Neural cell (in vitro differentiated cells): ENCODE measurements at regions not wholly inside any gene's neighbourhood (a gene's known extent, or its start where the extent isn't known, plus 50 kb on each side); places are given as distances from the start of the nearest gene placed in this dataset.
"Not testable (repeated sequence)": the region's sequence is repeated elsewhere in the genome, so short reads cannot be mapped to it uniquely, and the experiment has no call there.

ENCODE experiments used
- H2AFZ ChIP-seq: fragments of 200-600, 300-800 bp; sonication (generic), shearing (Covaris generic); 2 replicates; pipeline ENCODE4 v1.6.0; 2014; ENCODE audit warnings: low read depth, mild to moderate bottlenecking, antibody characterized with exemption, low read length, moderate library complexity
- H3F3A ChIP-seq: fragments of 200-600 bp; shearing (Covaris generic); 2 replicates; pipeline ENCODE4 v1.6.1; 2016; ENCODE audit warnings: mild to moderate bottlenecking, moderate library complexity, mixed read lengths, antibody characterized with exemption, low read length; ENCODE audit not compliant: insufficient read depth, poor library complexity, severe bottlenecking
- H3K27ac ChIP-seq: fragments of 200-600, 300-800 bp; sonication (generic), shearing (Covaris generic); 2 replicates; pipeline ENCODE4 v1.5.1; 2014; ENCODE audit warnings: mild to moderate bottlenecking, low read length, moderate library complexity
- H3K27me3 ChIP-seq: fragments of 300-800, 200-600 bp; sonication (generic), shearing (Covaris generic); 2 replicates; pipeline ENCODE4 v1.6.0; 2014; ENCODE audit warnings: mild to moderate bottlenecking, low read depth, low read length, moderate library complexity; ENCODE audit not compliant: insufficient read depth
- H3K36me3 ChIP-seq: fragments of 300-800, 200-600 bp; sonication (generic), shearing (Covaris generic); 2 replicates; pipeline ENCODE4 v1.5.1; 2014; ENCODE audit warnings: mild to moderate bottlenecking, antibody characterized with exemption, low read length, moderate library complexity; ENCODE audit not compliant: insufficient read depth
- H3K4me2 ChIP-seq: fragments of 300-800, 200-600 bp; sonication (generic), shearing (Covaris generic); 2 replicates; pipeline ENCODE4 v1.6.0; 2014; ENCODE audit warnings: mild to moderate bottlenecking, low read length
- H3K4me3 ChIP-seq: fragments of 300-800, 200-600 bp; sonication (generic), shearing (Covaris generic); 2 replicates; pipeline ENCODE4 v1.5.1; 2014; ENCODE audit warnings: mild to moderate bottlenecking, low read length, moderate library complexity
- H3K79me2 ChIP-seq: fragments of 200-600 bp; shearing (Covaris generic); replicated peaks from 2 replicates; pipeline ENCODE4 v1.6.0; 2014; ENCODE audit warnings: mild to moderate bottlenecking, low read length, moderate library complexity; ENCODE audit not compliant: insufficient read depth
- H3K9ac ChIP-seq: fragments of 300-800, 200-600 bp; sonication (generic), shearing (Covaris generic); 2 replicates; pipeline ENCODE4 v1.6.1; 2016; ENCODE audit warnings: mild to moderate bottlenecking, low read length, mixed read lengths
- H3K9me2 ChIP-seq: fragments of 200-600 bp; shearing (Covaris generic); 2 replicates; pipeline ENCODE4 v1.6.1; 2016; ENCODE audit warnings: mild to moderate bottlenecking, low read length, mixed read lengths; ENCODE audit not compliant: insufficient read depth
- H3K9me3 ChIP-seq: fragments of 200-600, 300-800 bp; sonication (generic), shearing (Covaris generic); 2 replicates; pipeline ENCODE4 v1.6.1; 2016; ENCODE audit warnings: mild to moderate bottlenecking, mixed run types, low read length, moderate library complexity, mixed read lengths
- H4K20me1 ChIP-seq: fragments of 200-600 bp; shearing (Covaris generic); 2 replicates; pipeline ENCODE4 v1.6.1; 2016; ENCODE audit warnings: mild to moderate bottlenecking, mixed run types; ENCODE audit not compliant: insufficient read depth
- EP300 ChIP-seq: fragments of 450-650 bp; conservative IDR thresholded peaks from 2 replicates; pipeline ENCODE4 v1.6.1; 2014; ENCODE audit warnings: antibody characterized with exemption, mild to moderate bottlenecking, moderate library complexity; ENCODE audit not compliant: poor library complexity, severe bottlenecking
- EZH2 ChIP-seq: fragments of 200-600, 300-800 bp; shearing (Covaris generic), sonication (generic); IDR thresholded peaks from 2 replicates; pipeline ENCODE4 v1.6.1; 2014; ENCODE audit warnings: antibody characterized with exemption, low read length, borderline replicate concordance, mild to moderate bottlenecking; ENCODE audit not compliant: insufficient read depth, poor library complexity, severe bottlenecking
- MXI1 ChIP-seq: fragments of 450-650 bp; conservative IDR thresholded peaks from 2 replicates; pipeline ENCODE4 v1.6.1; 2014; ENCODE audit warnings: antibody characterized with exemption, mild to moderate bottlenecking; ENCODE audit not compliant: poor library complexity, severe bottlenecking
- POLR2AphosphoS5 ChIP-seq: IDR thresholded peaks from 2 replicates; pipeline ENCODE4 v1.6.1; 2012
- RAD21 ChIP-seq: fragments of 450-650 bp; conservative IDR thresholded peaks from 2 replicates; pipeline ENCODE4 v1.6.1; 2014; ENCODE audit warnings: antibody characterized with exemption, mild to moderate bottlenecking, moderate library complexity
- REST ChIP-seq: IDR thresholded peaks from 2 replicates; pipeline ENCODE4 v1.6.1; 2012; ENCODE audit warnings: borderline replicate concordance
- SMC3 ChIP-seq: fragments of 450-650 bp; conservative IDR thresholded peaks from 2 replicates; pipeline ENCODE4 v1.6.1; 2014; ENCODE audit warnings: antibody characterized with exemption, mild to moderate bottlenecking, moderate library complexity; ENCODE audit not compliant: poor library complexity
- TAF1 ChIP-seq: IDR thresholded peaks from 2 replicates; pipeline ENCODE4 v1.6.1; 2012; ENCODE audit warnings: low read depth
- TF ChIP-seq, protein P1 (sequence below): fragments of 450-650 bp; IDR thresholded peaks from 2 replicates; pipeline ENCODE4 v1.5.1; 2014; ENCODE audit warnings: antibody characterized with exemption, mild to moderate bottlenecking, moderate library complexity; ENCODE audit not compliant: poor library complexity, severe bottlenecking

DNA sequence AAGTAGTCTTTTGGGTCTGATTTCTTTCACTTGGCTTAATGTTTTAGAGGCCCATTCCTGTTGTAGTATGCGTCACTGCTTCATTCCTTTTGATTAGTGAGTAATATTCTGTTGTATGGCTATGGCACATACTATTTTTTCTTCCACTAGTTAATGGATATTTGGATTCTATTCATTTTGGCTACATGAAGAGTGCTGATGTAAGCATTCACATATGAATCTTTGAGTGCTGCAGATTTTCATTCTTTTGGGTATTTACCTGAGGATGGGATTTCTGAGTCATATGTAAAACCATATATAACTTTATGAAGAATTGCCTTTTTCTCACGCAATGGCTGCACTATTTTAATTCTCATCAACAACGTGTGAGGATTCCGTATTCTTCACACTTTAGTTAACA, 113.6 kb downstream of the AHSP start:
- H3K4me3 ChIP-seq: no peak overlapping the region
- H3K27me3 ChIP-seq: no peaks in the 10 kb centered on the region
- no peaks in the 10 kb centered on the region for H4K20me1 ChIP-seq
- no peaks in the 10 kb centered on the region for H3K9me2 ChIP-seq
- no peaks in the 10 kb centered on the region for H3F3A ChIP-seq
- no peak overlapping the region for H3K4me2 ChIP-seq
- no peak overlapping the region for H3K9ac ChIP-seq
- H3K79me2 ChIP-seq: no peaks in the 10 kb centered on the region
- H3K36me3 ChIP-seq: no peaks in the 10 kb centered on the region
- no peaks in the 10 kb centered on the region for H3K9me3 ChIP-seq
- no peak overlapping the region for H3K27ac ChIP-seq
- no peak overlapping the region for H2AFZ ChIP-seq
- no peak for TF ChIP-seq EP300

GRCh38 chr16:31655674-31656073, 128.0 kb downstream of the AHSP start:
- H4K20me1 ChIP-seq, H3K4me3 ChIP-seq, H3K9me3 ChIP-seq, H3K27ac ChIP-seq, H3K27me3 ChIP-seq, H3F3A ChIP-seq, H3K4me2 ChIP-seq, H3K36me3 ChIP-seq, H3K79me2 ChIP-seq, H3K9ac ChIP-seq, H3K9me2 ChIP-seq, H2AFZ ChIP-seq: not testable (repeated sequence)

GRCh38 chr16:31664683-31665482, 137.2 kb downstream of the AHSP start:
- no peak overlapping the region for H3K4me3 ChIP-seq
- no peak overlapping the region for H3K9ac ChIP-seq
- no peak overlapping the region for H2AFZ ChIP-seq
- H3K4me2 ChIP-seq: no peak overlapping the region
- no peaks in the 10 kb centered on the region for H3K9me2 ChIP-seq
- TF ChIP-seq EP300 (no peak), POLR2AphosphoS5 (no peak)
- no peaks in the 10 kb centered on the region for H4K20me1 ChIP-seq
- no peak overlapping the region for H3K27ac ChIP-seq
- H3K9me3 ChIP-seq: no peaks in the 10 kb centered on the region
- H3K27me3 ChIP-seq: no peaks in the 10 kb centered on the region
- H3K36me3 ChIP-seq: no peaks in the 10 kb centered on the region
- no peaks in the 10 kb centered on the region for H3F3A ChIP-seq
- no peaks in the 10 kb centered on the region for H3K79me2 ChIP-seq

GRCh38 chr16:31674686-31675085, 147.0 kb downstream of the AHSP start:
- Histone ChIP-seq H3K79me2 (no peaks in the 10 kb centered on the region), H3K9me3 (no peaks in the 10 kb centered on the region), H4K20me1 (no peaks in the 10 kb centered on the region), H3K27ac (no peak overlapping the region), H3F3A (no peaks in the 10 kb centered on the region), H3K36me3 (no peaks in the 10 kb centered on the region), H2AFZ (no peak overlapping the region), H3K27me3 (no peaks in the 10 kb centered on the region), H3K4me2 (no peak overlapping the region), H3K9me2 (no peaks in the 10 kb centered on the region), H3K4me3 (no peak overlapping the region), H3K9ac (no peak overlapping the region)
- TF ChIP-seq MXI1: no peak
- TF ChIP-seq REST: no peak
- no peak for TF ChIP-seq TAF1
- TF ChIP-seq EZH2: no peak
- no peak for TF ChIP-seq SMC3
- TF ChIP-seq, protein P1, sequence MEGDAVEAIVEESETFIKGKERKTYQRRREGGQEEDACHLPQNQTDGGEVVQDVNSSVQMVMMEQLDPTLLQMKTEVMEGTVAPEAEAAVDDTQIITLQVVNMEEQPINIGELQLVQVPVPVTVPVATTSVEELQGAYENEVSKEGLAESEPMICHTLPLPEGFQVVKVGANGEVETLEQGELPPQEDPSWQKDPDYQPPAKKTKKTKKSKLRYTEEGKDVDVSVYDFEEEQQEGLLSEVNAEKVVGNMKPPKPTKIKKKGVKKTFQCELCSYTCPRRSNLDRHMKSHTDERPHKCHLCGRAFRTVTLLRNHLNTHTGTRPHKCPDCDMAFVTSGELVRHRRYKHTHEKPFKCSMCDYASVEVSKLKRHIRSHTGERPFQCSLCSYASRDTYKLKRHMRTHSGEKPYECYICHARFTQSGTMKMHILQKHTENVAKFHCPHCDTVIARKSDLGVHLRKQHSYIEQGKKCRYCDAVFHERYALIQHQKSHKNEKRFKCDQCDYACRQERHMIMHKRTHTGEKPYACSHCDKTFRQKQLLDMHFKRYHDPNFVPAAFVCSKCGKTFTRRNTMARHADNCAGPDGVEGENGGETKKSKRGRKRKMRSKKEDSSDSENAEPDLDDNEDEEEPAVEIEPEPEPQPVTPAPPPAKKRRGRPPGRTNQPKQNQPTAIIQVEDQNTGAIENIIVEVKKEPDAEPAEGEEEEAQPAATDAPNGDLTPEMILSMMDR: no peak
- no peak for TF ChIP-seq POLR2AphosphoS5
- TF ChIP-seq RAD21: no peak
